B cell (primary cell): ENCODE measurements at regions not wholly inside any gene's neighbourhood (a gene's known extent, or its start where the extent isn't known, plus 50 kb on each side); places are given as distances from the start of the nearest gene placed in this dataset.

Experiments
- ATAC-seq: fragments of 200-7000 bp; cut with Tn5 transposase; one replicate; pipeline ENCODE4 v1.10.0; 2021; ENCODE audit warnings: low read depth, mild to moderate bottlenecking, moderate number of reproducible peaks, moderate library complexity
- CTCF ChIA-PET: fragments of 350-600 bp; sonication (Branson Sonifier 250); formaldehyde crosslinking; loops from one replicate; lab custom pipeline; 2021; ENCODE audit warnings: antibody characterized with exemption, inconsistent platforms; lab: Charles Lee
- POLR2A ChIA-PET: fragments of 350-600 bp; sonication (Branson Sonifier 250); formaldehyde crosslinking; loops from one replicate; lab custom pipeline; 2021; ENCODE audit warnings: antibody characterized with exemption; lab: Charles Lee
- DNase-seq: peaks from one replicate; pipeline ENCODE4 v3.0.0; 2013
- H2AFZ ChIP-seq: 2 replicates; pipeline ENCODE4 v1.6.1; 2012; ENCODE audit warnings: mild to moderate bottlenecking, low read depth, low read length; ENCODE audit not compliant: insufficient read depth, poor library complexity, severe bottlenecking
- H3K27ac ChIP-seq, 2 donors: 1 replicate in 1 of 2; 2 replicates in 1 of 2; pipeline ENCODE4 v1.5.1; 2012 to 2013; ENCODE audit warnings: low read length in 2 of 2, mild to moderate bottlenecking in 2 of 2, moderate library complexity in 1 of 2
- H3K27me3 ChIP-seq, 4 experiments: fragments of 200-600 bp in 1 of 4; sonication (generic) in 1 of 4; replicated peaks in 1 of 4; 1 replicate in 2 of 4; 2 replicates in 2 of 4; pipeline versions ENCODE4 v1.6.1 to v1.7.0; 2013 to 2016; ENCODE audit warnings: low read length in 3 of 4, mild to moderate bottlenecking in 2 of 4, mixed read lengths in 1 of 4, moderate library complexity in 1 of 4; ENCODE audit not compliant: insufficient read depth in 4 of 4, control insufficient read depth in 3 of 4; ENCODE audit errors: control extremely low read depth in 1 of 4
- H3K36me3 ChIP-seq, 2 experiments: replicated peaks in 1 of 2; 1 replicate in 1 of 2; 2 replicates in 1 of 2; pipeline versions ENCODE4 v1.6.1 to v1.7.1; 2013; ENCODE audit warnings: low read length in 1 of 2; ENCODE audit not compliant: insufficient read depth in 2 of 2, control insufficient read depth in 1 of 2; ENCODE audit errors: control extremely low read depth in 1 of 2, extremely low read depth in 1 of 2
- H3K4me1 ChIP-seq, 2 donors: fragments of 200-600 bp in 1 of 2; sonication (generic) in 1 of 2; 1 replicate in 1 of 2; 2 replicates in 1 of 2; pipeline versions ENCODE4 v1.5.1 to v1.6.1; 2013 to 2017; ENCODE audit warnings: low read length in 2 of 2; ENCODE audit not compliant: control insufficient read depth in 2 of 2, insufficient read depth in 2 of 2
- H3K4me2 ChIP-seq: replicated peaks from 2 replicates; pipeline ENCODE3; 2012; ENCODE audit warnings: mild to moderate bottlenecking, low read depth, low read length; ENCODE audit not compliant: poor library complexity, severe bottlenecking
- H3K4me3 ChIP-seq, 5 experiments: fragments of 200-600 bp in 1 of 5; sonication (generic) in 1 of 5; 1 replicate in 3 of 5; 2 replicates in 2 of 5; pipeline versions ENCODE4 v1.5.1 to v1.7.0; 2011 to 2016; ENCODE audit warnings: low read length in 4 of 5, mild to moderate bottlenecking in 4 of 5, low read depth in 2 of 5, control low read depth in 1 of 5, moderate library complexity in 1 of 5; ENCODE audit not compliant: insufficient read depth in 1 of 5; ENCODE audit errors: control extremely low read depth in 1 of 5, extremely low read depth in 1 of 5
- H3K79me2 ChIP-seq: fragments of 200-600 bp; sonication (generic); one replicate; pipeline ENCODE4 v1.6.0; 2016; ENCODE audit warnings: low read length; ENCODE audit not compliant: control insufficient read depth, insufficient read depth
- H3K9ac ChIP-seq: fragments of 200-600 bp; sonication (generic); 2 replicates; pipeline ENCODE4 v1.6.1; 2017; ENCODE audit warnings: mild to moderate bottlenecking, low read length, moderate library complexity
- H3K9me3 ChIP-seq, 3 donors: one replicate each; pipeline versions ENCODE4 v1.6.1 to v1.7.1; 2013; ENCODE audit warnings: low read length in 2 of 3; ENCODE audit not compliant: control insufficient read depth in 2 of 3, insufficient read depth in 1 of 3; ENCODE audit errors: control extremely low read depth in 1 of 3
- H4K20me1 ChIP-seq: 2 replicates; pipeline ENCODE4 v1.6.0; 2012; ENCODE audit warnings: mild to moderate bottlenecking, low read length; ENCODE audit not compliant: insufficient read depth, control insufficient read depth, poor library complexity, severe bottlenecking
- H3K27ac Mint-ChIP-seq: one replicate; pipeline ENCODE4 v1.8.0; 2021; ENCODE audit warnings: mixed read lengths
- H3K27me3 Mint-ChIP-seq: one replicate; pipeline ENCODE4 v1.8.0; 2021; ENCODE audit warnings: mixed read lengths
- H3K4me1 Mint-ChIP-seq: one replicate; pipeline ENCODE4 v1.8.0; 2021; ENCODE audit warnings: mixed read lengths
- H3K4me3 Mint-ChIP-seq: one replicate; pipeline ENCODE4 v1.8.0; 2021; ENCODE audit warnings: mixed read lengths
- H3K9me3 Mint-ChIP-seq: one replicate; pipeline ENCODE4 v1.8.0; 2022; ENCODE audit warnings: mixed read lengths; ENCODE audit not compliant: insufficient read depth
- EZH2 ChIP-seq: IDR thresholded peaks from 2 replicates; pipeline ENCODE4 v1.6.1; 2012; ENCODE audit warnings: borderline replicate concordance, low read depth, mild to moderate bottlenecking, moderate library complexity, low read length; ENCODE audit not compliant: insufficient read depth, poor library complexity, severe bottlenecking
- WGBS: methylation state at CpG from one replicate; pipeline ENCODE4 v1.1.5; 2013; ENCODE audit warnings: missing lambda C conversion rate; ENCODE audit not compliant: insufficient coverage; 5-methylcytosine and 5-hydroxymethylcytosine counted together
- intact Hi-C: fragments of 100-400 bp; cut with micrococcal nuclease; formaldehyde crosslinking; loops from one replicate; pipeline ENCODE4 v1.10.0; 2022
- TF ChIP-seq, protein P1 (sequence below): fragments of 200-600 bp; IDR thresholded peaks from one replicate; pipeline ENCODE4 v1.8.0; 2022; ENCODE audit warnings: antibody characterized with exemption, mild to moderate bottlenecking

DNA sequence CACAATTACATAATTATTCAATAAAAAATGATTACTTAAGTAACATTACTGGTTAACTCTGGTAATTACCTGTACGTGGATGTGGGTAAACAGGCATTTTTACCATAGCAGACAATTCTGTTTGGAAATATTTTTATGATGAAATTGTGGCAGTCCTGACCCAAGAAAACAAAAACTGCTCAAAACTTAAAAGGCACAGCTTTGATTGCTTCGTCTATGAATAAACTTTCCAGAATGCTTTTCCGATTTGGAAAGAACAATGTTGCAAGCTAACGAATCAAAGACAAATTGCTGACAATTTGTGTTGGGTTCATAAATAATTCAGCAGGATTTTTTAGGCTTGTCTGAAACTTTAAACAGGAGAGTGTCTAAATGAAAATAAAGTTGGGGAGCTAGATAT is 150.6 kb upstream of the GYPA start:
- CTCF ChIA-PET, result no interaction called here

GRCh38 chr4:144294211-144294610 is 153.7 kb upstream of the GYPA start:
- Histone ChIP-seq H3K4me2 (no peak overlapping the region), H3K79me2 (no peaks in the 10 kb centered on the region), H2AFZ (no peak overlapping the region), H3K4me1 (no peaks in the 10 kb centered on the region), H3K27ac (no peak overlapping the region), H3K4me3 (no peak overlapping the region), H3K27me3 (no peaks in the 10 kb centered on the region), H3K9me3 (no peaks in the 10 kb centered on the region), H4K20me1 (no peaks in the 10 kb centered on the region), H3K36me3 (no peaks in the 10 kb centered on the region), H3K9ac (no peak overlapping the region)
- POLR2A ChIA-PET, result no interaction called here
- Mint-ChIP-seq H3K4me3 (no peak overlapping the region), H3K9me3 (no peaks in the 10 kb centered on the region), H3K27me3 (no peaks in the 10 kb centered on the region), H3K27ac (no peak overlapping the region), H3K4me1 (no peaks in the 10 kb centered on the region)
- no peak for TF ChIP-seq EZH2
- TF ChIP-seq, protein P1, sequence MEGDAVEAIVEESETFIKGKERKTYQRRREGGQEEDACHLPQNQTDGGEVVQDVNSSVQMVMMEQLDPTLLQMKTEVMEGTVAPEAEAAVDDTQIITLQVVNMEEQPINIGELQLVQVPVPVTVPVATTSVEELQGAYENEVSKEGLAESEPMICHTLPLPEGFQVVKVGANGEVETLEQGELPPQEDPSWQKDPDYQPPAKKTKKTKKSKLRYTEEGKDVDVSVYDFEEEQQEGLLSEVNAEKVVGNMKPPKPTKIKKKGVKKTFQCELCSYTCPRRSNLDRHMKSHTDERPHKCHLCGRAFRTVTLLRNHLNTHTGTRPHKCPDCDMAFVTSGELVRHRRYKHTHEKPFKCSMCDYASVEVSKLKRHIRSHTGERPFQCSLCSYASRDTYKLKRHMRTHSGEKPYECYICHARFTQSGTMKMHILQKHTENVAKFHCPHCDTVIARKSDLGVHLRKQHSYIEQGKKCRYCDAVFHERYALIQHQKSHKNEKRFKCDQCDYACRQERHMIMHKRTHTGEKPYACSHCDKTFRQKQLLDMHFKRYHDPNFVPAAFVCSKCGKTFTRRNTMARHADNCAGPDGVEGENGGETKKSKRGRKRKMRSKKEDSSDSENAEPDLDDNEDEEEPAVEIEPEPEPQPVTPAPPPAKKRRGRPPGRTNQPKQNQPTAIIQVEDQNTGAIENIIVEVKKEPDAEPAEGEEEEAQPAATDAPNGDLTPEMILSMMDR, result no peak
- WGBS, result no CpG with 5 or more reads among the region's 1 CpG
- DNase-seq, result no peak
- intact Hi-C loops, result no loop called here
- CTCF ChIA-PET, result no interaction called here
- no peak for ATAC-seq

More for the DNA sequence above, 150.6 kb upstream of the GYPA start:
- no peak overlapping the region for H3K9ac ChIP-seq
- 95% methylated on average over 2 of the region's 4 CpGs for WGBS
- no peaks in the 10 kb centered on the region for H3K79me2 ChIP-seq
- no peak overlapping the region for H3K4me3 ChIP-seq
- no peaks in the 10 kb centered on the region for H3K27me3 ChIP-seq
- intact Hi-C loops, result no loop called here
- Mint-ChIP-seq H3K9me3 (no peaks in the 10 kb centered on the region), H3K4me1 (no peaks in the 10 kb centered on the region), H3K4me3 (no peak overlapping the region), H3K27ac (no peak overlapping the region), H3K27me3 (no peaks in the 10 kb centered on the region)
- TF ChIP-seq, protein P1, result no peak
- TF ChIP-seq EZH2, result no peak
- H3K4me2 ChIP-seq, result no peak overlapping the region
- POLR2A ChIA-PET, result no interaction called here
- no peak overlapping the region for H2AFZ ChIP-seq
- H4K20me1 ChIP-seq, result no peaks in the 10 kb centered on the region
- no peaks in the 10 kb centered on the region for H3K36me3 ChIP-seq
- no peak overlapping the region for H3K27ac ChIP-seq
- ATAC-seq, result no peak
- DNase-seq, result no peak
- H3K4me1 ChIP-seq, result no peaks in the 10 kb centered on the region
- peaks cover 0 to 3% (median 0%) of the 10 kb centered on the region in 3 donors for H3K9me3 ChIP-seq
